GM12878 (cell line): ENCODE measurements at regions not wholly inside any gene's neighbourhood (a gene's known extent, or its start where the extent isn't known, plus 50 kb on each side); places are given as distances from the start of the nearest gene placed in this dataset.

ENCODE experiments used
- ATAC-seq: fragments of 200-7000 bp; cut with Tn5 transposase; 3 replicates; pipeline ENCODE4 v1.9.1; 2020; ENCODE audit warnings: mild to moderate bottlenecking, moderate library complexity
- BruUV-seq: library from RNA; stranded (reverse); fragments of 400-500 nt; replicated peaks from 2 replicates; lab custom pipeline; 2021; lab: Mats Ljungman, UMichigan
- CTCF ChIA-PET: fragments of 300-600 bp; sonication (Branson Sonifier 250); formaldehyde crosslinking; extraction: SDS; loops from one replicate; lab custom pipeline; 2021; ENCODE audit warnings: inconsistent platforms; lab: Yijun Ruan, JAX
- POLR2A ChIA-PET: fragments of 350-600 bp; formaldehyde crosslinking; extraction: SDS; loops from one replicate; lab custom pipeline; 2021; ENCODE audit warnings: inconsistent platforms; lab: Charles Lee
- RAD21 ChIA-PET: fragments of 300-600 bp; sonication (Branson Sonifier 250); formaldehyde crosslinking; loops from one replicate; lab custom pipeline; 2023; ENCODE audit warnings: antibody characterized with exemption; ENCODE audit not compliant: unreplicated experiment; lab: Charles Lee
- SMC1A ChIA-PET: fragments of 300-600 bp; sonication (Branson Sonifier 250); formaldehyde crosslinking; loops from one replicate; lab custom pipeline; 2023; ENCODE audit not compliant: unreplicated experiment, uncharacterized antibody; lab: Charles Lee
- DNase-seq: peaks from one replicate; pipeline ENCODE4 v3.0.0-alpha.2; 2011; ENCODE audit warnings: low read depth, low spot score
- FAIRE-seq: peaks from 3 replicates; lab custom pipeline; 2011; peaks lifted over from hg19 to GRCh38; lab: Jason Lieb, UNC
- H2AFZ ChIP-seq: 2 replicates; pipeline ENCODE4 v1.6.0; 2011; ENCODE audit warnings: low read depth, low read length, control low read depth; ENCODE audit not compliant: control insufficient read depth
- H3K27ac ChIP-seq: 2 replicates; pipeline ENCODE4 v1.5.1; 2011; ENCODE audit warnings: control low read depth; ENCODE audit not compliant: control insufficient read depth, insufficient read depth
- H3K27me3 ChIP-seq, 2 experiments: replicated peaks in 1 of 2; 2 replicates each; pipeline versions ENCODE4 v1.6.0 to v1.6.1; 2011; ENCODE audit warnings: low read length in 1 of 2; ENCODE audit not compliant: control insufficient read depth in 2 of 2, insufficient read depth in 2 of 2
- H3K36me3 ChIP-seq, 2 experiments: 2 replicates each; pipeline ENCODE4 v1.5.1; 2011; ENCODE audit warnings: low read length in 1 of 2; ENCODE audit not compliant: control insufficient read depth in 2 of 2, insufficient read depth in 2 of 2
- H3K4me1 ChIP-seq: 2 replicates; pipeline ENCODE4 v1.6.1; 2011; ENCODE audit warnings: mild to moderate bottlenecking, low read length, moderate library complexity, mixed read lengths; ENCODE audit not compliant: control insufficient read depth, insufficient read depth
- H3K4me2 ChIP-seq: 2 replicates; pipeline ENCODE4 v1.6.0; 2011; ENCODE audit warnings: control low read depth; ENCODE audit not compliant: control insufficient read depth, insufficient read depth
- H3K4me3 ChIP-seq: fragments of 200-600 bp; sonication (generic); 2 replicates; pipeline ENCODE4 v1.5.1; 2016
- H3K79me2 ChIP-seq: 2 replicates; pipeline ENCODE4 v1.6.0; 2011; ENCODE audit warnings: low read length; ENCODE audit not compliant: control insufficient read depth, insufficient read depth
- H3K9ac ChIP-seq: 2 replicates; pipeline ENCODE4 v1.8.0; 2011; ENCODE audit warnings: low read length, control low read depth, mixed read lengths; ENCODE audit not compliant: control insufficient read depth, insufficient read depth
- H3K9me3 ChIP-seq: replicated peaks from 3 replicates; pipeline ENCODE4 v1.5.1; 2011; ENCODE audit warnings: mild to moderate bottlenecking, low read length; ENCODE audit not compliant: control insufficient read depth, insufficient read depth
- H4K20me1 ChIP-seq: 2 replicates; pipeline ENCODE4 v1.6.0; 2011; ENCODE audit not compliant: control insufficient read depth, insufficient read depth
- ATF2 ChIP-seq: IDR thresholded peaks from 2 replicates; pipeline ENCODE4 v1.6.1; 2012; ENCODE audit warnings: low read length, inconsistent platforms
- BMI1 ChIP-seq: fragments of 450-650 bp; IDR thresholded peaks from 2 replicates; pipeline ENCODE4 v1.6.1; 2016; ENCODE audit warnings: mild to moderate bottlenecking, moderate library complexity, borderline replicate concordance
- CEBPZ ChIP-seq: fragments of 150-350 bp; IDR thresholded peaks from 2 replicates; pipeline ENCODE4 v1.6.1; 2016; ENCODE audit warnings: low read depth, low read length
- CHD4 ChIP-seq: fragments of 200-600 bp; sonication (generic); IDR thresholded peaks from 2 replicates; pipeline ENCODE4 v1.6.1; 2016; ENCODE audit warnings: mild to moderate bottlenecking
- CTCF ChIP-seq, 3 experiments: IDR thresholded peaks in 2 of 3; conservative IDR thresholded peaks in 1 of 3; 2 replicates each; pipeline ENCODE4 v1.5.1; 2011; ENCODE audit warnings: low read depth in 3 of 3, low read length in 3 of 3, mild to moderate bottlenecking in 3 of 3, control low read depth in 2 of 3, moderate library complexity in 2 of 3, inconsistent platforms in 1 of 3, mixed read lengths in 1 of 3; ENCODE audit not compliant: control insufficient read depth in 2 of 3, insufficient read depth in 1 of 3; ENCODE audit errors: extremely low read depth in 1 of 3
- IRF3 ChIP-seq: fragments of 450-650 bp; IDR thresholded peaks from 2 replicates; pipeline ENCODE4 v1.6.1; 2014; ENCODE audit warnings: mild to moderate bottlenecking
- MEF2B ChIP-seq: fragments of 450-650 bp; IDR thresholded peaks from 2 replicates; pipeline ENCODE4 v1.6.1; 2018; ENCODE audit warnings: mild to moderate bottlenecking, moderate library complexity; ENCODE audit not compliant: partially characterized antibody, poor library complexity, severe bottlenecking
- NFYA ChIP-seq: IDR thresholded peaks from 2 replicates; pipeline ENCODE4 v1.6.1; 2011; ENCODE audit warnings: low read depth, mild to moderate bottlenecking, low read length, improper control_type of control experiment, borderline replicate concordance
- PAX5 ChIP-seq: IDR thresholded peaks from 2 replicates; pipeline ENCODE4 v1.6.1; 2011; ENCODE audit warnings: low read depth, low read length, borderline replicate concordance
- POLR2AphosphoS2 ChIP-seq: IDR thresholded peaks from 2 replicates; pipeline ENCODE4 v1.6.1; 2011; ENCODE audit warnings: low read depth, mild to moderate bottlenecking, low read length, improper control_type of control experiment, moderate library complexity
- STAT3 ChIP-seq: IDR thresholded peaks from 2 replicates; pipeline ENCODE4 v1.6.1; 2011; ENCODE audit warnings: low read depth, low read length, improper control_type of control experiment
- TARDBP ChIP-seq: IDR thresholded peaks from 2 replicates; pipeline ENCODE4 v1.6.1; 2016; ENCODE audit warnings: borderline replicate concordance
- ZZZ3 ChIP-seq: IDR thresholded peaks from 2 replicates; pipeline ENCODE4 v1.6.1; 2011; ENCODE audit warnings: low read depth; ENCODE audit not compliant: control insufficient read depth, insufficient read length
- WGBS: methylation state at CpG from one replicate; pipeline ENCODE4 v1.1.6; 2016; ENCODE audit warnings: low lambda C conversion rate; ENCODE audit not compliant: insufficient replicate concordance, insufficient coverage; ENCODE audit errors: missing lambda C conversion rate; 5-methylcytosine and 5-hydroxymethylcytosine counted together
- in situ Hi-C: fragments of 300-500 bp; cut with MboI; formaldehyde crosslinking; loops from 9 replicates; pipeline ENCODE4 v1.14.3; 2018; ENCODE audit warnings: mixed read lengths
- intact Hi-C: fragments of 100-400 bp; cut with micrococcal nuclease; formaldehyde crosslinking; loops from one replicate; pipeline ENCODE4 v1.14.2; 2022; ENCODE audit not compliant: unreplicated experiment

GRCh38 chr14:71799841-71800240 is 132.4 kb upstream of the RGS6 start (continued):
- TF ChIP-seq NFYA (no peak), PAX5 (no peak), CTCF (IDR thresholded peaks at IDR 0.05 in 2 of 3, conservative IDR thresholded peaks at IDR 0.05 in 1 of 3; ENCODE audit: control insufficient read depth in 2 of 3, extremely low read depth in 1 of 3, insufficient read depth in 1 of 3, low read depth in 3 of 3, low read length in 3 of 3) (no peak), IRF3 (no peak), BMI1 (no peak), ATF2 (no peak), CHD4 (no peak), POLR2AphosphoS2 (no peak), TARDBP (no peak), MEF2B (no peak)

GRCh38 chr14:71800878-71801277 is 131.4 kb upstream of the RGS6 start:
- ATAC-seq, result no peak
- DNase-seq, result no peak
- no peaks in the 10 kb centered on the region for H3K27me3 ChIP-seq
- BruUV-seq, result no TSS peak
- in situ Hi-C loops (no loop called here), intact Hi-C loops (no loop called here)
- no peak for FAIRE-seq
- no peaks in the 10 kb centered on the region for H4K20me1 ChIP-seq
- no peaks in the 10 kb centered on the region for H3K9me3 ChIP-seq
- SMC1A ChIA-PET, result no interaction called here
- POLR2A ChIA-PET, result no interaction called here
- no peak overlapping the region for H2AFZ ChIP-seq
- H3K36me3 ChIP-seq, result no peaks in the 10 kb centered on the region
- WGBS, result 38% methylated on average over 4 of the region's 4 CpGs
- CTCF ChIA-PET, result no interaction called here
- H3K27ac ChIP-seq, result no peak overlapping the region
- RAD21 ChIA-PET, result no interaction called here
- H3K4me1 ChIP-seq, result no peaks in the 10 kb centered on the region
- no peaks in the 10 kb centered on the region for H3K79me2 ChIP-seq
- no peak overlapping the region for H3K4me3 ChIP-seq
- H3K9ac ChIP-seq, result no peak overlapping the region
- H3K4me2 ChIP-seq, result no peak overlapping the region
- no peak for TF ChIP-seq ZZZ3
- no peak for TF ChIP-seq STAT3
- no peak for TF ChIP-seq CEBPZ
